B cell (primary cell): ENCODE measurements at regions not wholly inside any gene's neighbourhood (a gene's known extent, or its start where the extent isn't known, plus 50 kb on each side); places are given as distances from the start of the nearest gene placed in this dataset.

ENCODE experiments used
- EZH2 ChIP-seq: IDR thresholded peaks from 2 replicates; pipeline ENCODE4 v1.6.1; 2012; ENCODE audit warnings: borderline replicate concordance, low read depth, mild to moderate bottlenecking, moderate library complexity, low read length; ENCODE audit not compliant: insufficient read depth, poor library complexity, severe bottlenecking
- TF ChIP-seq, protein P1 (sequence below): fragments of 200-600 bp; IDR thresholded peaks from one replicate; pipeline ENCODE4 v1.8.0; 2022; ENCODE audit warnings: antibody characterized with exemption, mild to moderate bottlenecking

DNA sequence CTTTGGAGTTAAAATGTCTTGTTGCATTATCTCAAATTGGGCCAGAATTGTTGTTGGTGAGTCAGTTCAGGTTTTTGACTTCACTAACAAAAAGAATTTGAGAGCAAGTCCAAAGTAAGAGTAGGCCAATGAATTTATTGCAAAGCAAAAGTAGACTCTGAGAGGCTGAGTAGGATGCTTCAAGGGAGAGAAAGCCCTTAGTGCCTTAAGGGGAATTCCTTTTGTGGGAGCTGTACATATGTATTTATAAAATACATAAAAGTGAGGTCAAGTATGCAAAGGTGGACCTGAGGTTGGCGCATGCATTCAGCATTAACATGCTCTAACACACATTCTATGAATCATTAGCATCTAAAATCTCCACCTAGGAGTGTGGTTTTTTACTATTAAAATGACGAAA is 565.4 kb downstream of the GRXCR1 start:
- TF ChIP-seq, protein P1, sequence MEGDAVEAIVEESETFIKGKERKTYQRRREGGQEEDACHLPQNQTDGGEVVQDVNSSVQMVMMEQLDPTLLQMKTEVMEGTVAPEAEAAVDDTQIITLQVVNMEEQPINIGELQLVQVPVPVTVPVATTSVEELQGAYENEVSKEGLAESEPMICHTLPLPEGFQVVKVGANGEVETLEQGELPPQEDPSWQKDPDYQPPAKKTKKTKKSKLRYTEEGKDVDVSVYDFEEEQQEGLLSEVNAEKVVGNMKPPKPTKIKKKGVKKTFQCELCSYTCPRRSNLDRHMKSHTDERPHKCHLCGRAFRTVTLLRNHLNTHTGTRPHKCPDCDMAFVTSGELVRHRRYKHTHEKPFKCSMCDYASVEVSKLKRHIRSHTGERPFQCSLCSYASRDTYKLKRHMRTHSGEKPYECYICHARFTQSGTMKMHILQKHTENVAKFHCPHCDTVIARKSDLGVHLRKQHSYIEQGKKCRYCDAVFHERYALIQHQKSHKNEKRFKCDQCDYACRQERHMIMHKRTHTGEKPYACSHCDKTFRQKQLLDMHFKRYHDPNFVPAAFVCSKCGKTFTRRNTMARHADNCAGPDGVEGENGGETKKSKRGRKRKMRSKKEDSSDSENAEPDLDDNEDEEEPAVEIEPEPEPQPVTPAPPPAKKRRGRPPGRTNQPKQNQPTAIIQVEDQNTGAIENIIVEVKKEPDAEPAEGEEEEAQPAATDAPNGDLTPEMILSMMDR = no peak
- TF ChIP-seq EZH2 = no peak
